Activated CD8-positive, alpha-beta memory T cell treated with anti-CD3 and anti-CD28 coated beads, Interleukin-2, amount 50 U/mL, for 4 hours (primary cell): ENCODE measurements at regions not wholly inside any gene's neighbourhood (a gene's known extent, or its start where the extent isn't known, plus 50 kb on each side); places are given as distances from the start of the nearest gene placed in this dataset.
"Not testable (repeated sequence)": the region's sequence is repeated elsewhere in the genome, so short reads cannot be mapped to it uniquely, and the experiment has no call there.

ENCODE experiments used
- DNase-seq: peaks from one replicate; pipeline ENCODE4 v3.0.0-alpha.2; 2020

DNA sequence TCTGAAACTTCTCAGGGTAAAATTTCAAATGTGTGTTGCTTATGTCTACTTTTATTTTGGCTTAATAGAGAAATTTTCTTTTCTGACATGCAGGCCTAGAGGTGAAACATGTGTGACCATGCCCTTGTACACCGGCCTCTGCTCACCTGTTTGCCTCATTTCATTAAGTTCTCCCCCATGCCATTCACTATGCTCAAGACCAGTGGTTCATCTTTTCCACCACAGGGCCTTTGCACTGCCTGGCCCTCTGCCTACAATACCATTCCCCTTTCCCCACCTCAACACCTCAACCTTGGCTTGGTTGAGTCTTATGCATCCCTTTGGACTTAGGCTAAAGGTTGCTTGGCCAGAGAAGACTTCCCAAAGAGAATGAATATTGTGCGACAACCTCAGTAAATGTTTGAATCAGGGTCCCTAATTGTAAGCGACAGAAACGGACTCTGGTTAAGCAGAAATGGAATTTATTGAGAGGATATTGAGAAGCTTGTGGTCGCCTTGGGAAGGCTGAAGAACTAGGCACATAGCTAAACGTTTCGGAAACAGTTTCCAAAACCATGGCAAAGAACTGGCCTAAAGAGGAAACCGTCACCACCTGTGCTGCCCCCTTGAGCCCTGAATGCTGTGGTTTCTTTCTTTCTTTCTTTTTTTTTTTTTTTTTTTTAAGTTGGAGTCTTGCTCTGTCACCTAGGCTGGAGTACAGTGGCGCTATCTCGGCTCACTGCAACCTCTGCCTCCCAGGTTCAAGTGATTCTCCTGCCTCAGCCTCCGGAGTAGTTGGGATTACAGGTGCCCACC is 152.2 kb downstream of the SOX4 start:
- no peak for DNase-seq

DNA sequence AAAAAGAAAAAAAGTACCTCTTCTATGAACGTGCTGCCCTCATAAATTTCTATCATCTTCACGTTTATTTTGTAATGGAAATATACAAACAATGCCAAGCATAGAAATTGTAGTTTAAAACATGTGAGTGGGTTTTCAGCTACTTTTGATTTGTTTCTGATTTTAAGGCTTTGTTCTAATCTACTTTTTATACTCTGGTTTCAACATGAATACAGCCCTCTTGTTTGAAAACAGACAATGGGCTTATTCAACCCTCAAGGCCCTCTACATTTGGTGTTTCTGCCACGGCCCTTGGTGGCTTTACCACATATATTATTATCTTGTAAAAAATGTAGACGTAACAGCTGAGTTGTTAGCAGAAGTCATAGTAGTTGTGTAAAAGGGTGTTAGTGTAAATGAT is 153.9 kb downstream of the SOX4 start:
- DNase-seq: no peak

DNA sequence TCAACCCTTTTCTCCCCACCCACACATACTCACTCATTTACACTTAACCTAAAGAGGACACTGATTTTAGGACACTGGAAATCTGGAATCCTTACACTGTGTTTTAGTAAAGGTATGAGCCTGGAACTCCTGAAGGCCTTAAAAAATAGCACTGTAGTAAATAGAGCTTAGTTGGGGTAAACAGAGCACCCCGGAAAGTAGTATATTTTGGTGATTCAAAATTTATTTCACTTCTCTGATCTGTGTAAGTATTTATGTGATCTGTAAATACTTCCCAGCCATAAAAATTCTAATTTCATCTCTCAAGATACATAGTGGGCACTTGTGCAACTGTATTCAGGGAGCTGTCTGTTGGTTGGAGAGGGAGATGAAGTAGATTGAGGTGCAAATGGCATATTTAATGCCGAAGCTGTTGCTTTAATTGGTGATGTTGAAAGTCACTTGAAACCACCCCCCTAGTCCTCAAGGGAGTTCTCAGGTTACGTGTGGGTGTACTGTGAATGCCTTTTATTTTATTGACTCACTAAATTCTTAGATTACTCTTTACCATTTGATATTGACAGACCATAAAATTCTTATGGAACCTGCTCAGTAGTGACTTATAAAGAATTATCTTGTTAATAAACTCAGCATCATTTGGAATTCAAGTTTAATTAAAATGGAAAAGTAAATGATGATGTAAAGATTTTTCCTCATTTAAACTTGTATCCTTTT is 154.9 kb downstream of the SOX4 start:
- no peak for DNase-seq

DNA sequence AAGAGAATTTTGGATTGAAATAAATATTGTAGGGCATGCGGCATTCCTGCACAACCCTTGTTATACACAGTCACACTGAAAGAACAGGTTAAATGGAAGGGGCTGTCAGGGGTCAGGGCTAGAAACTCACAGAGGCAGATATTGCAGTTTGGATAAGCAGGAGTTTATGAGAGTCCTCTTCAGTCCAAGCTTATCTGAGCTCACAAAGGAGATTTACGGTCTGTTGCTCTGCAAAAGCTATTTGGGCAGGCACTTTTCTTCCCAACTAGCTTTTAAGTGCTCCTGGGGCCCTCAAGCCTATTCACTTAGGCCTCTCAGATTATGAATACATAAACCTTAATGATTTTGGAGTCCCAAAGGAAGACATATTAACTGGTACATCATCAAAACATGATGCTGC is 156.2 kb downstream of the SOX4 start:
- DNase-seq: no peak

DNA sequence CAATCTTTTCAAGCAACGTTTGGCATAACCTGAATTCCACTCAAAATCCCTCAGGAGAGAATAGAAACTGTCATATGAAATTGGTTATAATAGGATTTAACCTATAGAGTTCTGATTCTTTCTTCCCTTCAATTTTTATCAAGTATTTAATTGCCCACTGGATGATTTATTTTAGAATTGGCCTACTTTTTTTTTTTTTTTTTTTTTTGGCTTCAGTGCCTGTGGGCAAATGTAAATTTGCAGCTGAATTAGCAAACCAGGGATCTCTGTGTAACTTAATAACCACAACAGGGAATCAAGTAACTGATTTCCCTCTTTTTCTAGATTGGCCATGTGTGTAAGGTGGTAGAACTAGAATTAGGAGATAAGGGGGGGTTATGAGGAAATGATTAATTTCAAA is 157.0 kb downstream of the SOX4 start:
- no peak for DNase-seq

DNA sequence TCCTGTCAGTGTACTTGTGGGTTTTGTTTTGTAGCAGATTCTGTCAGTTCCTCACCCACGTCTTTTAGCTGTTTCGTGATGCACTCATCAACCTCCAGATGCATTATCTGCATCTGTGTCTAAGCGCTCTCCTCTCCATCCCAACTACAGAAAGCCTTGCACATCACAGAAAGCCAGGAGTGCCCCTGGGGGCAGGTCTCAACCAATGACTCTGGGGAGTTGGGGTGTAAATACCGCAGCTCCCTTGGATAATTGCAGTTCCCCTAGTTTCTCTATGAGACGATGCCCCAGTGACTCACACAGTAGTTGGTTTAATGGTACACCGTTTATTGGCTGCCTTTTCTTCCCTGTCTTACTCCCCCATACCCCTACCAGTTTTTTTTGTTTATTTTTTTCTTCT is 158.1 kb downstream of the SOX4 start:
- DNase-seq: no peak

DNA sequence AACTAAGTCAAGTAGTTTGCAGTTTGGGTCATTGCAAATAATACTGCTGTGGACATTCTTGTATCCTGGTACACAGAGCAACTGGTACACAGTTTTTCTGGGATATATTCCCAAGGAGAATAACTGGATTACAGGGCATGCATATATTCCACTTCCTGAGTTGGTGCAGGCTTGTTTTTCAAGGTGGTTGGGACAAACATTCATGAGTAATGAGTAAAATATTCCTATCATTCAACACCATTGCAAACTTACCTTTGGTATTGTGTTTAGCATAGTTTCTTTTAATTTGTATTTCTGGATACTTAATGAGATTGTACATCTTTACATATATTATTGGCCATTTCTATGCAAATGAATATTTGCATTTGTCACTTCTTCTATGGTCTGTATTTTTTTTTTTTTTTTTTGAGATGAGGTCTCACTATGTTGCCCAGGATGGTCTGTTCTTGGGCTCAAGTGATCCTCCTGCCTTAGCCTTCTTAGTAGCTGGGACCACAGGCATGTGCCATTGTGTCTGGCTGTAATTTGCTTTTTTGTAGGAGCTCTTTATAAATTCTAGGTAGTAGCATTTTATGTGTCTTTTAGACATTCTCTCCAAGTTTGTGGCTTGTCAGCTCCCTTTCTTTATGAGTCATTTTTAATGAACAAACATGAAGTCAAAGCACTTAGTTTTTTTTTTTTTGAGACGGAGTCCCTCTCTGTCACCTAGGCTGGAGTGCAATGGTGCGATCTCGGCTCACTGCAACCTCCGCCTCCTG is 158.7 kb downstream of the SOX4 start:
- no peak for DNase-seq

DNA sequence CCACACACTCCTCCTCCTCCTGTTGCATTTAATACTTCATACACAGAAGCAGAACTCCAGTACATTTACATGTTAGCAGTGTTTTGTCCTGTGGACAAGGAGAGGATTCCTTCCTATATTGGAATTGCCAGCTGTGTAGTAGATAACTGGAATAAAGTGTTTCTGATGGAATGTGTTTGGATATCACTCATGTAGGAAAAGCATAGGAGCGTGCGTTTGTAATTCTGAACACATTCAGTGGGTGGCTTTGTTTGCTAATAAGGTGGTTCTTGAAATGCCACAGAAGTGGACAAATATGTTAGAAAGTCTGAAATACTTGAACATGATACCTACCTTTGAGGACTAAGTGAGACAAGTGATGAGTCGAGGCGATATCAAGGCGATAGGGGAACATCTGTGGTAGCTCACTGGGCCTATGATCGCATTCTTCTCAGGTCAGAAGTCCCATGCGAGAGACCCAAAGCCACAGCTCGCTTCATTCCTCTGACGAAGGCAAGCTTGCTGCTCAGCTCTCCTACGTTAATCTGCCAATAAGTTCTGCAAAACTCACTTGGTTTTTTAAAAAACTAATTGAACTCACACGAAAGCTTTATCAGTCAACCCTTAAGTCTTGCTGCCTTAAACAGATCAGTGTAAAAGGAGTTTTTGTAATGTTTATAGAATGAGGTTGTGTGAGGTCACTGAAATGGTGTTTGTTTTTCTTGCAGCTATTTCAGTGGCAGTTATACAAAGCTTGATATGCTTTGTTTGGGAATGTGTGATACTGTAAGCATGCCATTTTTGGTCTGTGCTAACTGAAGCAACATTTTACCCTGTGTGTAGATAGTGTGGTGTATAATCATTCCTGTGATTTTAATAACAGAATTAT is 159.9 kb downstream of the SOX4 start:
- DNase-seq: no peak

DNA sequence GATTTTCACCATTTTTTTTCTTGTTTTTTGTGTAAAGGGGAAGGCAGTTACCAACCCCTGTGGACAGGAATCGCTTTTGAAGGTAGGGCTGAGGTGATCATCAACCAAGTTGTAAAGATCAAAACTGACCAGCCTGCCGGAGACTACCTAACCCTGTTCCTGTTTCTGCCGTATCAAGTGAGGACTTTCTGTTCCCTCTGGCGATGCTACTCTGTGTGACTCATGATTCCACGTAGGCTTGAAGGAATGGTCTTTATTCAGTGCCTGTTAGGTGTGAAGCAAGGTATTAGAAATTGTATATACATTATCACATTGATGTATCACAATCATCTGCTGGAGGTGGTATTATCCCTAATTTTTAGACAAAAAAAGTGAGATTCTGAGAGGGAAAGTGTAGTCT is 161.3 kb downstream of the SOX4 start:
- DNase-seq: no peak

DNA sequence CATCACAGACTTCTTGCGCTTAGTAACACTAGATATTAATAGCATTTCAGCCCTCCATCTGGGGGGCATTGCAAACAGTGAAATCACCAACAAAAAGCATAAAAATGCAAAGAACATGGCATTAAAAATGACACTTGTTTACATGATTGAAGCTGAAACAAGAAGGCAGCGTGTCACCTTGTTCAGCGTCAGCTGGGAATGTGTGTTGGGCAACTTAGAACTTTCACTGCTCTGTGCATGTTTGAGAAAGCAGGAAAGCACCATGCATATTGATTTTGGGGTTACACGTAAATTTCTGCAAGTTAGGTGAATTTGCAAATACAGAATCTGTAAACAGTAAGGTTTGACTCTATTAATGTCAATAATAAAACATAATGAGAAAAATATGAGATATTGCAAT is 162.9 kb downstream of the SOX4 start:
- DNase-seq: no peak

DNA sequence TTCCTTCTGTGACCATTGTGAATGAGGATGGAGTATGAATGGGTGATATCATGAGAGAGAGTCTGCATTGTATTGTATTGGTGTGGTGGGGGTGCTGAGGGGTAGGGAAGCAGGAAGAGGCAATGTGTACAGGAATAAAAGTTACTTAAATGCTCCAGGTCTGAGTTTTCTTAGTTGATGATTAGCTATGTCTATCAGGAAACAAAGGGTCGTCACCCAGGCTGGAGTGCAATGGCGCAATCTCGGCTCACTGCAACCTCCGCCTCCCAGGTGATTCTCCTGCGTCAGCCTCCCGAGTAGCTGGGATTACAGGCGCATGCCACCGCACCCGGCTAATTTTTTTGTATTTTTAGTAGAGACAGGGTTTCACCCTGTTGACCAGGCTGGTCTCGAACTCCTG is 163.8 kb downstream of the SOX4 start:
- DNase-seq: not testable (repeated sequence)

DNA sequence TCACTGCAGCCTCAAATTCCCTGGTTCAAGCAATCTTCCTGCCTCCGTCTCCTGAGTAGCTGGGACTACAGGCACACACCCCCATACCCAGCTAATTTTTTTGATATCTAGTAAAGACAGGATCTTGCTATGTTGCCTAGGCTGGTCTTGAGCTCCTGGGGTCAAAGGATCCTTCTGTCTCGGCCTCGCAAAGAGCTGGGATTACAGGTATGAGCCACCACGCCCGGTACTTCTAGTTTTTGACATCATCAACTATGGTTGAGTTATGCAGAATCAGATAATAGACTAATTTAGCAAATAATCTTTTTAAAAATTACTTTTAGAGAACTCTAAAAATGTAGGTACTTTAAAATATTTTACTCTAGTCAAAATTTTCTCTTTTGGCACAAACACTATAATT is 166.2 kb downstream of the SOX4 start:
- DNase-seq: no peak

DNA sequence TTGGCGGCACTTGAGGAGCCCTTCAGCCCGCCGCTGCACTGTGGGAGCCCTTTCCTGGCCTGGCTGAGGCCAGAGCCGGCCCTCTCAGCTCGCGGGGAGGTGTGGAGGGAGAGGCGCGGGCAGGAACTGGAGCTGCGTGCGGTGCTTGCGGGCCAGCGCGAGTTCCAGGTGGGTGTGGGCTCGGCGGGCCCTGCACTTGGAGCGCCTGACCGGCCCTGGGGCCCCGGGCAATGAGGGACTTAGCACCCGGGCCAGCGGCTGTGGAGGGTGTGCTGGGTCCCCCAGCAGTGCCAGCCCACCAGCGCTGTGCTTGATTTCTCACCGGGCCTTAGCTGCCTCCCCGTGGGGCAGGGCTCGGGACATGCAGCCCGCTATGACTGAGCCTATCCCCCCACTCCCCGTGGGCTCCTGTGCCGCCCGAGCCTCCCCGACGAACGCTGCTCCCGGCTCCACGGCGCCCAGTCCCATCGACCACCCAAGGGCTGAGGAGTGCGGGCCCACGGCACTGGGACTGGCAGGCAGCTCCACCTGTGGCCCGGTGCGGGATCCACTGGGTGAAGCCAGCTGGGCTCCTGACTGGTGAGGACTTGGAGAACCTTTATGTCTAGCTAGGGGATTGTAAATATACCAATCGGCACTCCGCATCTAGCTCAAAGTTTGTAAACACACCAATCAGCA is 167.6 kb downstream of the SOX4 start:
- DNase-seq: not testable (repeated sequence)

DNA sequence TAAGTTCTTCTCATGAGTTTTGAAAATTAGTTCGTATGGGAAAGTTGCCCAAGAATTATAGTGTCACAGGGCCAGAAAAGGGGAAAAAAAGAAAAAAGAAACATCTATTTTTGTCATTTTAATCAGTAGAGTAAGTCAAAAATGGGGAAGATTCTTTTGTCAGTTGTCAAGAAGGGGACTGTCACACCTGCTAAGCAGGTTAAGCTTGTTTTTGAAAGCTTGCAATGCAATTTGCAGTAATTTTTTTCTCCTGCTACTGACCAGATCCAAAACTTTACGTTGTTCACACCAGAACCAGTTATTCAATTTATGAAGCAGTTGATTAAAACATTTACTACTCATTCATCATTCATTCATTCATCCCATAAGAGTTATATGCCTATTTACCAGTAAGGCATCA is 171.4 kb downstream of the SOX4 start:
- DNase-seq: no peak

DNA sequence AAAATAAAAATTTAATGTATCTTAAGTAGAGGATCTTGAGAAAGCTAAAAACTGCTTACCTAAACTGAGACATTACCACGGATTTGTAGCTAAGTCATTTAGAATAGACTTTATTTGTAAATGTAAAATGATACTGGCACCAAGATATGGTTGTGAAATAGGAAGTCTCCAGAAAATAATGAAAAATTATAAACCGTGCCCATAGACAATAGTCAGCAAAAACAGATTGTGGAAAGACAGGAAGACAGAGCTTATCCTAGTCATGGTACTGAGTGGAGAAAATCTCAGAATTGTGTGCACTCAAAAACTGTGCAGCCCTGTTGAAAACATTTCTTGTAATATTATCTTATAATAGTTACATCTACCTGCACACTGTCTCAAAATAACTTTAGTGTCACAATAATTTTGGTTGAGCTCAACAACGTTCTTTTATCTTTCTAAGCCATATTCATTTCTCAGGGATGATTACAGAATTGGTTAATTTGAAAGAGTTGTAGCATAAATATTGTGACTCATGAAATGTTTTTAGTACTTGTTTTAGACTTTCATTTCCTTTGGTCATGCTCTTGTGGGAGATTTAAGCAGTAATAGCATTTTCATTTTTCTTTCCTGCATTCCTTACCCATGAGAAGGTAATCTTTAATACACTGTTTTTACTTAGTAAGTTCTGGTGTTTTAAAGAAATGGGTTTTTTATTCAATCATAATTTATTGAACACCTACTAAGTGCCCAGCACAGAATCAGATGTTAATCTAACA is 174.5 kb downstream of the SOX4 start:
- no peak for DNase-seq

DNA sequence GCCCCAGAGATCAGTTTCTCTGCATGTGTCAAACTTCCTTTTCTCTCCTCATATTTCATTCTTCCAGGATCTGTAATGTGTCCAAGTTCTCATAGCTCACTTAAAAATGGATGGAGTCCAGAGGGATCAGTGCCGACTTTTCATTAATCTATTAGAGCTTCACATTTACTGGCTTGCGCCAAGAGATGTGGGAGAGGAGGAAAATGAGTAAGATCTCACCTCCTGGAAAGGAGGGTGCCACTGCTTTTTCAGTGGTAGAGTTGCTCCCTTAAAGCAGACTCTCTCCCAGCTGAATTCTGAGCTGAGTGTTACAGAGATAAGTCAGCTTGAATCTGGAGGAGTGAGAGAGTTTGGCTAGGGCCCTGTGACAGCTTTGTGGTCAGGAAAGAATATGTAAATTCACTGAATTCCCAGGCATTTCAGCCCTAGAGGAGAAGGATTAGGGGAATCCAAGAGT is 175.9 kb downstream of the SOX4 start:
- no peak for DNase-seq

DNA sequence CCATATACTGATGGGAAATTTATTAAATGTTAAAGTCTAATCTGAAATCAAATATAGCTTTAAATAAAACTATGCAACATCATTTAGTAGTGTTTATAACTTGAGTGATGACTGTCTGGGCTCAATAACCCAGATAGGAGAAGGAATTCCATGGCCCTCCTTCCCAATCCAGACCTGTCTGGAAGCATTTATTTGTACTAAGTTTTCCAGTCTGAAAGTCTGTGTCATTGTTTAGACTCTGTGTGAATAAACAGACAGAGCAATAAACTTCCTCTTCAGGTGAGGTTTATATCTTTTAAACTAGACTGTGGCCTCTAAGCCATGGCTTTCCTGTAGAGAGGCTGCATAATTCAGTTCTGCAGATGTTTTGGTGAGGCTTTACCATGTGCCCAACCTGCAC is 176.4 kb downstream of the SOX4 start:
- DNase-seq: no peak

DNA sequence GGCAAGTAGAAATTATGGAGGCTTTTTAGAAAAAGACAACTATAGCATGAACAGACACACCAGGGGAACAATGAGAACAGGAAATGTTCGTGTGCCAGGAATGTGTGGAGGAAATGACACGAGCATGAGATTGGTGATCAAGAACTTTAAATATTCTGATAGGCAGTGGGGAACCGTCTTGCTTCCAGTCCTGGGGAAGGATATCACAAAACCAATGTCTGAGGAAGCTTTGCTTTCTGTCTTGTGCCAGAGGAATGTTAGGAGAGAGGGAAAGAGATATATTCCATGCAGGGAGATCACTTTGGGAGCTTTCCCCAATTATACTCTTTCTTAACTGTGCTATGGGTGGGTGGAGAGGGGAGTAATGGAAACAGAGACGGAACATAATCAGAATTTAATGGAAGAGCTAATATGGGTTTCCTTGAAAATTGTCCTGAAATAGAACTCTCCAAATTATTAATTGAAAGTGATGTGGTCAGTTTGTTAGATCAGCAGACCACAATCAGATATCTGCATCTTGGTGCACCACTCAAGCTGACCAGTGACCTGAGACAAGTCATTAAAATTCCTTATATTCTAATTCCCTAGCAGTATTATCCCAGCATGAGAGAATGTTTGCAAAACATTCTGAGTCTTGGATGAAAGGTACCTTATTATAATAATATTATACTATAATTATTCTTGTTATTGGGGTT is 178.2 kb downstream of the SOX4 start:
- no peak for DNase-seq

DNA sequence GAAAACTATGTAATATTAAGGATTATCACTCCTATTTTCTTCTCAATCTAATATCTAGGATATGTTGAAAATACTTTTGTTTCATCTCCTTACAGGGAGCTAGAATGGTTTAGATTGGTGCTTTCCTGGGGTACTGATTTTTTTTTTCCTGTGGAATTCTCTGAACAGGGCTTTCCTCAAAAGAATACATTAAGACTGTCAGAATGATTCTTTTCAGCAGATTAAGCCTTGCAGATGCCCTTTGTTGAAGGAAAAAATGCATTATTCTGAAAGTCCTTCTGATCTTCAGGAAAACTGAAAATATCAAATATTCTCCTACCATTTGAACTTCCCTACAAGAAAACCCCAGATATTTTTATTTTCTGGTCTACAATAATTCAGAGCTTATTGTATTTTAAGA is 178.9 kb downstream of the SOX4 start:
- no peak for DNase-seq

DNA sequence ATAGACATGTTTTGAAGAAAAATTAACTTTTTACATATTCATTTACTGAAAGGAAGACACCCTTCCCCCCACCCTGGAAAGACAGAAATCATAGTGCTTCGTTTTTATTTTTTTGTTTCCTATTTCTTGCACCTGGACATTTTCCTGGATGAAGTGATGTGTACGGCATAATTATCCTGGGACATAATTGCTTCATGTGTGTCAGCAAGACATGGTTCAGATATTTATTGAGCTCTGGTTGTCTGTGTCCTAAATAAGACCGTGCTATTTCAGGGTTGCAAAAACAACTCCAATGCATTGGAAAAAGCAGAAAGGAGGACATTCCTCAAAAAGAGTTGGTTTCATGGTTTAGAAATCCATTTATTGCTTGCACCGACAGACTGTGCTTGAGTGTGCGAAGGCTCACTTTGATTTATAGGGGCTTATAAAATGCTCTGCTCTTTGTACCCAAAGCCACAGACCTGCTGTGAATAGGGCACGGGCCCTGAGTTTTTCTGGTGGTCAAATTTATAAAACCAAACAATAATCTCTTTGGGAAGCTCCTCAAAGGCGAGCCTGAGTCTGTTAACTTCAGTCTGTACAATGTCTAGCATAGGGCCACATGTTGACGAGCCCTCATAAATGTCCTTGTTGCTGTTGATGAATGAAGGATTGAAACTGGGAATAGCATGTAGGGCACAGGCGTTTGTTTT is 179.5 kb downstream of the SOX4 start:
- DNase-seq: no peak
